Activated T-cell treated with anti-CD3 and anti-CD28 coated beads, Interleukin-2, amount 50 U/mL, for 72 hours (primary cell): ENCODE measurements at regions not wholly inside any gene's neighbourhood (a gene's known extent, or its start where the extent isn't known, plus 50 kb on each side); places are given as distances from the start of the nearest gene placed in this dataset.
"Not testable (repeated sequence)": the region's sequence is repeated elsewhere in the genome, so short reads cannot be mapped to it uniquely, and the experiment has no call there.

Source experiments
- ATAC-seq, 2 donors: fragments of 150-1000 bp; cut with Tn5 transposase; replicated peaks in 1 of 2; 2 replicates each; pipeline ENCODE4 v1.10.0; 2021; ENCODE audit warnings: moderate library complexity in 2 of 2, mild to moderate bottlenecking in 1 of 2
- DNase-seq, 2 donors: peaks; one replicate each; pipeline ENCODE4 v3.0.0; 2021 to 2022; ENCODE audit warnings: mixed read lengths in 1 of 2
- H3K27ac Mint-ChIP-seq: one replicate; pipeline ENCODE4 v1.8.0; 2022; ENCODE audit warnings: mild to moderate bottlenecking, moderate library complexity, mixed read lengths
- H3K27me3 Mint-ChIP-seq: one replicate; pipeline ENCODE4 v1.8.0; 2022; ENCODE audit warnings: low read depth, mixed read lengths
- H3K36me3 Mint-ChIP-seq, 2 donors: one replicate each; pipeline ENCODE4 v1.8.0; 2022; ENCODE audit warnings: mixed read lengths in 2 of 2, mild to moderate bottlenecking in 1 of 2; ENCODE audit not compliant: insufficient read depth in 2 of 2
- H3K4me1 Mint-ChIP-seq: one replicate; pipeline ENCODE4 v1.8.0; 2022; ENCODE audit warnings: low read depth, mixed read lengths
- H3K4me3 Mint-ChIP-seq, 2 donors: one replicate each; pipeline ENCODE4 v1.8.0; 2022; ENCODE audit warnings: mild to moderate bottlenecking in 2 of 2, mixed read lengths in 2 of 2, moderate library complexity in 2 of 2
- H3K9me3 Mint-ChIP-seq, 2 donors: one replicate each; pipeline ENCODE4 v1.8.0; 2022; ENCODE audit warnings: mixed read lengths in 2 of 2

DNA sequence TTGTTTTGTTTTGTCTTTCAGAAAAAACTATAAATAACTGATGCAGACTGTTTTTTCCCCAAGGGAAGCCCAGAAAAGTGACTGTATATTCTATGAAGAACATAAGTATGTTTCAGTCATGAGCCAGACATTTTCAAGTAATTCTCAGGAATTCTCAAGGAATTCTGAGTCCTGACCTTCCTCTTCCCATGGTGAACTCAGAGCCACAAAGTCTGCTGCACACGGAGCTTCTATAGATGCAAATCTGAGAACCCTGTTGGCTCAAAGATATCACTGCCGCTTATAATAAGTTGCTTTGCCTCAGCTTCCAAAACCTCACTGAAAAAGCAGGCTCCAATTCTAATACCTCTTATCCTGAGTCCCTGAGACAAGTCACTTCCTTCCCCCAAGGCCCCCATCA lies 418.5 kb upstream of the RUNX1 start:
- Mint-ChIP-seq H3K9me3 (peaks cover 11 to 13% of the 10 kb centered on the region in 2 donors), H3K36me3 (peaks cover 7 to 10% of the 10 kb centered on the region in 2 donors), H3K4me3 (no peak overlapping the region), H3K27ac (no peak overlapping the region), H3K4me1 (no peaks in the 10 kb centered on the region), H3K27me3 (no peaks in the 10 kb centered on the region)
- ATAC-seq (no peak), DNase-seq (no peak)

DNA sequence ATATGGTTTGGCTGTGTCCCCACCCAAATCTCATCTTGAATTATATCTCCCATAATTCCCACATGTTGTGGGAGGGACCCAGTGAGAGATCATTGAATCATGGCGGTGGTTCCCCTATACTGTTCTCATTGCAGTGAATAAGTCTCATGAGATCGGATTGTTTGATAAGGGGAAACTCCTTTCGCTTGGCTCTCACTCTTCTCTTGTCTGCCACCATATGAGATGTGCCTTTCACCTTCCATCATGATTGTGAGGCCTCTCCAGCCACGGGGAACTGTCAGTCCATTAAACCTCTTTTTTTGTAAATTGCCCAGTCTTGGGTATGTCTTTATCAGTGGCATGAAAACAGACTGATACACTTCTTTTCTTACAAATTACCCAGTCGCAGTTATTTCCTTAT lies 417.6 kb upstream of the RUNX1 start:
- peaks cover 11 to 13% of the 10 kb centered on the region in 2 donors for H3K9me3 Mint-ChIP-seq
- H3K4me1 Mint-ChIP-seq, H3K4me3 Mint-ChIP-seq, H3K27ac Mint-ChIP-seq, ATAC-seq, DNase-seq, H3K27me3 Mint-ChIP-seq: not testable (repeated sequence)
- peaks cover 7 to 10% of the 10 kb centered on the region in 2 donors for H3K36me3 Mint-ChIP-seq

- H3K9me3 Mint-ChIP-seq, result peaks cover 11 to 13% of the 10 kb centered on the region in 2 donors
- H3K27ac Mint-ChIP-seq, result no peak overlapping the region
- no peaks in the 10 kb centered on the region for H3K4me1 Mint-ChIP-seq
Observed at GRCh38 chr21:35465741-35466140, 416.6 kb upstream of the RUNX1 start.

GRCh38 chr21:35461700-35462099 lies 412.6 kb upstream of the RUNX1 start:
- Mint-ChIP-seq H3K36me3 (peaks cover 4% of the 10 kb centered on the region in 2 donors), H3K4me3 (no peak overlapping the region), H3K4me1 (peaks cover 4% of the 10 kb centered on the region), H3K27ac (no peak overlapping the region), H3K27me3 (no peaks in the 10 kb centered on the region), H3K9me3 (peaks cover 8 to 10% of the 10 kb centered on the region in 2 donors)
- no peak for DNase-seq
- no peak for ATAC-seq

More at GRCh38 chr21:35465741-35466140, 416.6 kb upstream of the RUNX1 start:
- H3K36me3 Mint-ChIP-seq, result peaks cover 7 to 10% of the 10 kb centered on the region in 2 donors
- H3K4me3 Mint-ChIP-seq, result no peak overlapping the region
- ATAC-seq, result no peak
- H3K27me3 Mint-ChIP-seq, result no peaks in the 10 kb centered on the region
- no peak for DNase-seq

DNA sequence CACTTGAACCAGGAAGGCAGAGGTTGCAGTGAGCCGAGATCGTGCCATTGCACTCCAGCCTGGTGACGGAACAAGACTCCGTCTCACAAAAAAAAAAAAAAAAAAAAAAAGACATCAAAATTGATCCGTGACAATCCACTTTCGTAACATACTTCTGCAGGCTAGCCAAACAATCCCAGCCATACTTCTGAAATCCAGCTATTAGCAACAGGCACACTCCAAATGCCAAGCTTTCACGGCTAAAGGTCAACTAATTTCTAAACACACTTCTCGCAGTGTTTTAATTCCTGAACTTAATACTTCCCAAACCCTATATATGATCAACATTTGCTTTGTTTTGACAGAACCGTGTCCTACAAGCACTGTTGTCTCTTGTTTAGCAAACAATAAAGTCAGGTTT lies 411.3 kb upstream of the RUNX1 start:
- Mint-ChIP-seq H3K4me3 (no peak overlapping the region), H3K27me3 (no peaks in the 10 kb centered on the region), H3K27ac (no peak overlapping the region), H3K9me3 (peaks cover 0 to 3% of the 10 kb centered on the region in 2 donors), H3K36me3 (no peaks in the 10 kb centered on the region), H3K4me1 (peaks cover 4% of the 10 kb centered on the region)
- DNase-seq, result no peak
- ATAC-seq, result no peak

GRCh38 chr21:35458405-35458804 lies 409.3 kb upstream of the RUNX1 start:
- peaks cover 4% of the 10 kb centered on the region for H3K4me1 Mint-ChIP-seq
- no peaks in the 10 kb centered on the region for H3K27me3 Mint-ChIP-seq
- H3K4me3 Mint-ChIP-seq, result no peak overlapping the region
- H3K36me3 Mint-ChIP-seq, result no peaks in the 10 kb centered on the region
- H3K27ac Mint-ChIP-seq, result no peak overlapping the region
- ATAC-seq, result no peak
- DNase-seq, result no peak
- no peaks in the 10 kb centered on the region for H3K9me3 Mint-ChIP-seq

- Mint-ChIP-seq H3K27me3 (no peaks in the 10 kb centered on the region), H3K27ac (no peak overlapping the region), H3K4me3 (no peak overlapping the region), H3K4me1 (peaks cover 4% of the 10 kb centered on the region), H3K9me3 (peaks cover 0 to under 1% of the 10 kb centered on the region in 2 donors), H3K36me3 (no peaks in the 10 kb centered on the region)
- ATAC-seq, result peak in 1 of 2 donors; percentile 58
- DNase-seq, result no peak
Observed at GRCh38 chr21:35457097-35457804, 408.1 kb upstream of the RUNX1 start.

DNA sequence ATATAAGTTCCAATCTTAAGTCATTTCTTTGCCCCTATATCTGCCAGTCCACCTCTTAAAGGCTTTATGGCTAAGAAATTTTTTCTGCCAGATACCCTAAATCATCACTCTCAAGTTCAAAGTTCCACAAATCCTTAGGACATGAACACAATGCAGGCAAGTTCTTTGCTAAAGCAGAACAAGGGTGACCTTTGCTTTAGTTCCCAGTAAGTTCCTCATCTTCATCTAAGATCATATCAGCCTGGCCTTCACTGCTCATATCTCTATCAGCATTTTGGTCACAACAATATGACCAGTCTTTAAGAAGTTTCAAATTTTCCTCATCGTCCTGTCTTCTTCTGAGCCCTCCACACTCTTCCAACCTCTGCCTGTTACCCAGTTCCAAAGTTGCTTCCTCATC lies 402.2 kb upstream of the RUNX1 start:
- Mint-ChIP-seq H3K36me3 (peaks cover 7 to 11% of the 10 kb centered on the region in 2 donors), H3K9me3 (peaks cover 8 to 12% of the 10 kb centered on the region in 2 donors), H3K4me1 (no peaks in the 10 kb centered on the region), H3K4me3 (no peak overlapping the region), H3K27ac (no peak overlapping the region), H3K27me3 (no peaks in the 10 kb centered on the region)
- no peak for ATAC-seq
- no peak for DNase-seq

DNA sequence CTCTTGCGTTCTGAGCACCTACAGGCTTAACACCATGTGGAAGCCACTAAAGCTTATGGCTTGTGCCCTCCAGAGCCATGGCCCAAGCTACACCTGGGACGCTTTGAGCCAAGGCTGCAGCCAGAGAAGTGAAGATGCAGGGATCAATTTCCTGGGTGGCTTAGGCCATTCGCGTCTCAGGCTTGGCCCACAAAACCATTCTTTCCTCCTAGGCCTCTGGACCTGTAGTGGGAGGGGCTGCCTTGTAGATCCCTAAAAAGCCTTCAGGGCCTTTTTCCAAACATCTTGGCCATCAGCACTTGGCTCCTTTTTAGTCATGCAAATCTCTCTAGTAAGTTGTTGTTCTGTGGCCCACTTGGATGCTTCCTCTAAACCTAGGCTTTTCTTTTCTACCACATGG lies 401.7 kb upstream of the RUNX1 start:
- no peak for ATAC-seq
- no peak for DNase-seq
- Mint-ChIP-seq H3K4me3 (no peak overlapping the region), H3K27me3 (no peaks in the 10 kb centered on the region), H3K4me1 (no peaks in the 10 kb centered on the region), H3K36me3 (peaks cover 7 to 11% of the 10 kb centered on the region in 2 donors), H3K27ac (no peak overlapping the region), H3K9me3 (peaks cover 8 to 12% of the 10 kb centered on the region in 2 donors)

DNA sequence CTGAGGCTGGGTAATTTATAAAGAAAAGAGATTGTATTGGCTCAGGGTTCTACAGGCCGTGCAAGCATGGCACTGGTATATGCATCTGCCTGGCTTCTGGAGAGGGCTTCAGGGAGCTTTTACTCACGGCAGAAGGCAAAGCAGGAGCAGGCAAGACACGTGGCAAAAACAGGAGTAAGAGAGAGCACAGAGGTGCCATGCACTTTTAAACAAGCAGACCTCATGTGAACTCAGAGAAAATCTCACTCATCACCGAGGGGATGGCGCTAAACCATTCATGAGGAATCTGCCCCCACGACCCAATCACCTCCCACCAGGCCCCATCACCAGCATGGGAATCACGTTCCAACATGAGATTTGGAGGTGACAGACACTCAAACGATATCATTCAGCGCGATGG lies 400.7 kb upstream of the RUNX1 start:
- Mint-ChIP-seq H3K36me3 (peaks cover 7 to 11% of the 10 kb centered on the region in 2 donors), H3K27ac (no peak overlapping the region), H3K27me3 (no peaks in the 10 kb centered on the region), H3K9me3 (peaks cover 8 to 12% of the 10 kb centered on the region in 2 donors), H3K4me1 (no peaks in the 10 kb centered on the region), H3K4me3 (no peak overlapping the region)
- DNase-seq (no peak), ATAC-seq (no peak)

DNA sequence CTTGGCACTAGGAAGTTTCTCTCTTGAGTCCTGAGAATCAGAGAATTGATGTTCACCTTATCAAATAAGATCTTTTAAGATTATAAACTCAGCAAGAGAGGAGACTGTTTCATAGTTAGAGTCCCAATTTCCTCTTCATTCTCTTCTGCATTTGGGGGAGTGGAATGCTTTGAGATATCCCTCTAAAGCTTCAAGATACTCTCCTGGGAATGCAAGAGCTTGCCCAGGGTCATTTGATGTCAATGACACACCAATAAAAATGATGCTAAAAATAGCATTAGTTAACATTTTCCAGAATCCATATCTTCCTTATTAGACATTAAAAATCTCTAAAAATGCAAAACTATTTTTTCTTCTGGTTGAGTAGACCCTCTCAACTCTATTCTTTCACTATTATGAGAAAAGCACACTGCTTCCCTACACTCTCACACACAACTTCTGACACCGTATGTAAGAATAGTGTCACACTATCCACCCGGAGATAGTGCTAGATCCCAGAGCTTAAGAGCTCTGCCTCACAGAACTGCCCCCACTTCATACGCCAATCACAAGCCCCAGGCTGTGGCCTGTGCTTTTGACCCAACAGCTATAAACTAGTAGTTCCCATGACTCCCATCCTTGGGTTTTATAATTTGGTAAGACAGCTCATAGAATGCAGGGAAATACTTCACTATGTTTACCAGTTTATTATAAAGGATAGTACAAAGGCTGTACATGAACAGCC lies 399.9 kb upstream of the RUNX1 start:
- ATAC-seq (no peak), DNase-seq (no peak)
- Mint-ChIP-seq H3K4me1 (no peaks in the 10 kb centered on the region), H3K4me3 (no peak overlapping the region), H3K27ac (no peak overlapping the region), H3K27me3 (no peaks in the 10 kb centered on the region), H3K9me3 (peaks cover 8 to 12% of the 10 kb centered on the region in 2 donors), H3K36me3 (peaks cover 7 to 11% of the 10 kb centered on the region in 2 donors)

- H3K4me3 Mint-ChIP-seq, result no peak overlapping the region
Observed at GRCh38 chr21:35444391-35444790, 395.3 kb upstream of the RUNX1 start.

GRCh38 chr21:35441868-35442582 lies 392.9 kb upstream of the RUNX1 start:
- Mint-ChIP-seq H3K36me3 (no peaks in the 10 kb centered on the region), H3K4me1 (peaks cover 16% of the 10 kb centered on the region), H3K9me3 (no peaks in the 10 kb centered on the region), H3K27ac (no peak overlapping the region), H3K27me3 (peaks cover 8% of the 10 kb centered on the region), H3K4me3 (no peak overlapping the region)
- ATAC-seq (no peak), DNase-seq (no peak)

More at GRCh38 chr21:35444391-35444790, 395.3 kb upstream of the RUNX1 start:
- no peaks in the 10 kb centered on the region for H3K36me3 Mint-ChIP-seq
- no peaks in the 10 kb centered on the region for H3K9me3 Mint-ChIP-seq
- peaks cover 8% of the 10 kb centered on the region for H3K27me3 Mint-ChIP-seq
- H3K4me1 Mint-ChIP-seq, result no peaks in the 10 kb centered on the region
- ATAC-seq, result no peak
- H3K27ac Mint-ChIP-seq, result peak overlapping the region; percentile 47
- DNase-seq, result no peak
